Gastrocnemius medialis (tissue), 4 donors: ENCODE measurements at regions not wholly inside any gene's neighbourhood (a gene's known extent, or its start where the extent isn't known, plus 50 kb on each side); places are given as distances from the start of the nearest gene placed in this dataset.

ENCODE experiments used
- ATAC-seq, 2 donors: fragments of 150-250 bp; one replicate each; pipeline ENCODE4 v1.9.1; 2016
- DNase-seq, 2 donors: peaks; one replicate each; pipeline ENCODE4 v3.0.0-alpha.2; 2019
- H3K27ac ChIP-seq, 4 donors: fragments of 200-600 bp; sonication (generic); 1 replicate in 1 of 4; 2 replicates in 3 of 4; pipeline ENCODE4 v1.5.1; 2016 to 2018; ENCODE audit warnings: mild to moderate bottlenecking in 2 of 4, moderate library complexity in 1 of 4
- H3K27me3 ChIP-seq, 3 donors: fragments of 200-600 bp; sonication (generic) in 2 of 3; 1 replicate in 1 of 3; 2 replicates in 2 of 3; pipeline versions ENCODE4 v1.5.1 to v1.6.0; 2016 to 2019; ENCODE audit warnings: mild to moderate bottlenecking in 1 of 3, moderate library complexity in 1 of 3
- H3K36me3 ChIP-seq, 2 donors: fragments of 200-600 bp; sonication (generic) in 1 of 2; one replicate each; pipeline ENCODE4 v1.5.1; 2017 to 2018
- H3K4me1 ChIP-seq, 2 donors: fragments of 200-600 bp; sonication (generic) in 1 of 2; one replicate each; pipeline ENCODE4 v1.5.1; 2016 to 2017; ENCODE audit warnings: mild to moderate bottlenecking in 2 of 2
- H3K4me3 ChIP-seq, 4 donors: fragments of 200-600 bp; sonication (generic) in 3 of 4; 1 replicate in 1 of 4; 2 replicates in 3 of 4; pipeline ENCODE4 v1.5.1; 2016 to 2019; ENCODE audit warnings: mild to moderate bottlenecking in 2 of 4
- H3K9me3 ChIP-seq, 3 donors: fragments of 200-600 bp; sonication (generic) in 2 of 3; 1 replicate in 1 of 3; 2 replicates in 2 of 3; pipeline ENCODE4 v1.5.1; 2016 to 2019
- CTCF ChIP-seq, 5 experiments: fragments of 450-650 bp in 3 of 5; fragments of 200-600 bp in 2 of 5; sonication (generic) in 2 of 5; IDR thresholded peaks in 4 of 5; conservative IDR thresholded peaks in 1 of 5; 1 replicate in 4 of 5; 2 replicates in 1 of 5; pipeline ENCODE4 v1.5.1; 2016 to 2019; ENCODE audit warnings: antibody characterized with exemption in 5 of 5, mild to moderate bottlenecking in 3 of 5, moderate library complexity in 3 of 5
- POLR2A ChIP-seq, 2 donors: fragments of 450-650 bp; IDR thresholded peaks; one replicate each; pipeline ENCODE4 v1.6.1; 2017; ENCODE audit warnings: antibody characterized with exemption in 2 of 2, mild to moderate bottlenecking in 2 of 2, moderate library complexity in 2 of 2
- in situ Hi-C, 4 donors: fragments of 200-750 bp; cut with MboI; loops; one replicate each; pipeline versions ENCODE4 v1.15.0 to v1.8.0; 2017; ENCODE audit warnings: low sequenced_read_pairs in 4 of 4
- intact Hi-C: fragments of 100-400 bp; cut with DNase I; formaldehyde crosslinking; loops from one replicate; pipeline ENCODE4 v1.15.1; 2023; ENCODE audit warnings: low total_unique reads

GRCh38 chr20:63089051-63089907 lies 82.5 kb upstream of the BHLHE23 start:
- Histone ChIP-seq H3K27me3 (peaks cover 19 to 33% (median 26%) of the 10 kb centered on the region in 3 donors), H3K36me3 (no peaks in the 10 kb centered on the region), H3K27ac (no peak overlapping the region), H3K9me3 (no peaks in the 10 kb centered on the region), H3K4me3 (no peak overlapping the region), H3K4me1 (no peaks in the 10 kb centered on the region)
- intact Hi-C loops (no loop called here), in situ Hi-C loops (no loop called here)
- peak in 1 of 2 donors; percentile 9 for DNase-seq
- TF ChIP-seq CTCF (IDR thresholded peaks at IDR 0.05 in 4 of 5, conservative IDR thresholded peaks at IDR 0.05 in 1 of 5) (no peak), POLR2A (IDR thresholded peaks at IDR 0.05) (no peak)
- no peak for ATAC-seq

- peak in 1 of 2 donors; percentile 5 for DNase-seq
- intact Hi-C loops: no loop called here
- Histone ChIP-seq H3K4me3 (no peak overlapping the region), H3K36me3 (no peaks in the 10 kb centered on the region), H3K4me1 (no peaks in the 10 kb centered on the region), H3K9me3 (no peaks in the 10 kb centered on the region), H3K27ac (no peak overlapping the region), H3K27me3 (peaks cover 29 to 40% (median 31%) of the 10 kb centered on the region in 3 donors)
- in situ Hi-C loops: no loop called here
- no peak for TF ChIP-seq CTCF (IDR thresholded peaks at IDR 0.05 in 4 of 5, conservative IDR thresholded peaks at IDR 0.05 in 1 of 5)
- no peak for TF ChIP-seq POLR2A (IDR thresholded peaks at IDR 0.05)
- ATAC-seq: no peak
Measured at GRCh38 chr20:63087872-63088680, 81.3 kb upstream of the BHLHE23 start.

DNA sequence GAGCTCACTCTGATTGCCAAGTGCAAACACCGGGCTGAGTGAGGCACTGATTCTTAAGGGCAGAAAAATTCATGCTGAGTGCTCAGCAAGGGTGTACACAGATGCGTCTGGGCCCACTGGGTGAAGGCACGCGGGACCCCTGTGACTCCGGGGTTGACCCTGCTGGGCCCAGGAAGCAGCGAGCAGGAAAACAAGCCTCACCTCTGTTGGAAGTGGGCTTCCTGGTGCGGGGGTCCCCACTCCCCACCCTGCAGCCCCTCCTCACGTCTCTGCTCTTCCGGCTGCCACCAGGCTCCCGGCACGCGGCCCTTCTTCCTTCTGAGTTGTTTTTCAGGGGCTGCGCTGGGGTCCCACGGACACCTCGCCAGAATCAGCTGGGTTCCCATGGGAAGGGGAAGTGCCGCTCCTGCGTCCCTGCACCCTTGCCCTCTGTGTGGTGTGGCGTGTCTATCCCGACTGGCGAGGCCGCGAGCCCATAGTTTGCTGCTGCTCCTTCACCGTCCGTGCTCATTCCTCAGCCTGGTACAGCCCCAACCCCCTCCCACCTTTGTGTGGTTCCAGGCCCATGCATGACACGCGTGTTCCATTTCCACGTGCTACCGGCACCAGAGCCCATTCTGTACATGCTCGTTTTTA lies 80.6 kb upstream of the BHLHE23 start:
- H3K4me1 ChIP-seq: no peaks in the 10 kb centered on the region
- peaks cover 31 to 35% (median 32%) of the 10 kb centered on the region in 3 donors for H3K27me3 ChIP-seq
- intact Hi-C loops: no loop called here
- DNase-seq: peak in 1 of 2 donors; percentile 1
- TF ChIP-seq CTCF (IDR thresholded peaks at IDR 0.05 in 4 of 5, conservative IDR thresholded peaks at IDR 0.05 in 1 of 5): no peak
- TF ChIP-seq POLR2A (IDR thresholded peaks at IDR 0.05): no peak
- H3K27ac ChIP-seq: no peak overlapping the region
- no peaks in the 10 kb centered on the region for H3K9me3 ChIP-seq
- in situ Hi-C loops: no loop called here
- no peak for ATAC-seq
- H3K4me3 ChIP-seq: no peak overlapping the region
- H3K36me3 ChIP-seq: no peaks in the 10 kb centered on the region

DNA sequence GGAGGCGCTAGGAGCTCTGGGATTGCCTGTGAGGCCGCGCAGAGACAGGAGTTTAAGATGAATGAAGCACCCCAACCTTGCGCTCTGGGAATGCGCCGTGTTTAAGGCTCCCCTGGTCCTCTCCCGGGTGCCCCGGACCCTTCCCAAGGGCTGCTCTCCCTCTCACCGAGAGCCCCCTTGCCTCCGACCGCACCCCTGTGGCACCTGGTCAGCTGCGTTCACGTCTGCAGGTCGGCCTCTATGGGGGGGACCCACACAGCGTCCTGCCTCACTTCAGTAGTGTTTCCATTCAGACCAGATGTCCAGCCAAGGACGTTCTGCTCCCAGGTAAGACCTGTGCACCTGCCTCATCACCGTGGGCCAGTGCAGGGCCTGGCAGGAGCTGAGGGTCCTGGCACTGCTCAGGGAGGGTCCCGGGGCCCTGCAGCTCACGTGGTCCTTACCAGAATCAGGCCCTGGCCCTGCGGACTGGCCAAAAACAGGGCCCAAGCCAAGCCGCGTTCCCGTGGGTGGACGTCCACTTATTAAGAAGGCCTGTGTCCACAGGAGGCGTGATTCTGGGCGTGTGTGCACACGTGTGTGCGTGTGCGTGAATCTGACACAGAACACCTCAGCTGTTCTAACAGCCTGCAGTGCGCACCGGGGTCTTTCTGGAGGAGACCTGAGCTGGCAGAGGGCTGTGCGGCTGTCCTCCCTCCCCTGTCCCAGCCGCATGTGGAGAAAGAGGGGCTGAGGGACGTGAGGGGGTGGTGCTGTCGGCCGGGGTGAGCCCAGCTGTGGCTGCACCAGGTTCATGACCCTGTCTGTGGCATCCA lies 79.9 kb upstream of the BHLHE23 start:
- no peak for TF ChIP-seq CTCF (IDR thresholded peaks at IDR 0.05 in 4 of 5, conservative IDR thresholded peaks at IDR 0.05 in 1 of 5)
- TF ChIP-seq POLR2A (IDR thresholded peaks at IDR 0.05): no peak
- in situ Hi-C loops (no loop called here), intact Hi-C loops (no loop called here)
- Histone ChIP-seq H3K9me3 (no peaks in the 10 kb centered on the region), H3K4me1 (no peaks in the 10 kb centered on the region), H3K4me3 (no peak overlapping the region), H3K36me3 (no peaks in the 10 kb centered on the region), H3K27me3 (peaks cover 33 to 35% (median 34%) of the 10 kb centered on the region in 3 donors), H3K27ac (no peak overlapping the region)
- peak in 1 of 2 donors; percentile 6 for DNase-seq
- no peak for ATAC-seq
